ENCODE measurements at regions not wholly inside any gene's neighbourhood (a gene's known extent, or its start where the extent isn't known, plus 50 kb on each side); places are given as distances from the start of the nearest gene placed in this dataset.

- Histone ChIP-seq H2AFZ (ENCODE audit: low read depth, low read length) (no peak overlapping the region), H4K20me1 (ENCODE audit: insufficient read depth, low read length) (no peaks in the 10 kb centered on the region), H3K27ac (ENCODE audit: low read length) (no peak overlapping the region), H3K4me2 (ENCODE audit: low read length) (no peak overlapping the region), H3K36me3 (replicated peaks; ENCODE audit: low read depth, low read length) (no peaks in the 10 kb centered on the region), H3K27me3 (ENCODE audit: low read depth, low read length) (peaks cover 5% of the 10 kb centered on the region; the same call in 1 of the 2 replicates), H3K9ac (ENCODE audit: low read length) (no peak overlapping the region), H3K79me2 (ENCODE audit: low read length) (no peaks in the 10 kb centered on the region), H3K4me3 (ENCODE audit: low read length) (no peak overlapping the region), H3K4me1 (ENCODE audit: low read length) (peaks cover under 1% of the 10 kb centered on the region; the same call in 1 of the 2 replicates), H3K9me3 (ENCODE audit: insufficient read depth, low read length) (no peaks in the 10 kb centered on the region)
- TF ChIP-seq EZH2phosphoT487 (IDR thresholded peaks at IDR 0.05; ENCODE audit: low read depth) = no peak
- TF ChIP-seq CTCF (IDR thresholded peaks at IDR 0.05; ENCODE audit: low read depth, low read length) = no peak
Measured at GRCh38 chr14:100659345-100660001, 67.2 kb upstream of the DLK1 start.

GRCh38 chr14:100660498-100660881 is 66.2 kb upstream of the DLK1 start:
- Histone ChIP-seq H3K79me2 (ENCODE audit: low read length) (no peaks in the 10 kb centered on the region), H3K27ac (ENCODE audit: low read length) (no peak overlapping the region), H3K4me3 (ENCODE audit: low read length) (no peak overlapping the region), H3K9me3 (ENCODE audit: insufficient read depth, low read length) (no peaks in the 10 kb centered on the region), H4K20me1 (ENCODE audit: insufficient read depth, low read length) (no peaks in the 10 kb centered on the region), H3K4me2 (ENCODE audit: low read length) (no peak overlapping the region), H3K27me3 (ENCODE audit: low read depth, low read length) (peaks cover 7% of the 10 kb centered on the region; the same call in 1 of the 2 replicates), H3K9ac (ENCODE audit: low read length) (no peak overlapping the region), H2AFZ (ENCODE audit: low read depth, low read length) (no peak overlapping the region), H3K36me3 (replicated peaks; ENCODE audit: low read depth, low read length) (no peaks in the 10 kb centered on the region), H3K4me1 (ENCODE audit: low read length) (no peaks in the 10 kb centered on the region)
- TF ChIP-seq EZH2phosphoT487 (IDR thresholded peaks at IDR 0.05; ENCODE audit: low read depth) (no peak), CTCF (IDR thresholded peaks at IDR 0.05; ENCODE audit: low read depth, low read length) (no peak)

- no peak overlapping the region for H3K9ac ChIP-seq (ENCODE audit: low read length)
- H3K27ac ChIP-seq (ENCODE audit: low read length) = no peak overlapping the region
- no peak overlapping the region for H2AFZ ChIP-seq (ENCODE audit: low read depth, low read length)
- H3K9me3 ChIP-seq (ENCODE audit: insufficient read depth, low read length) = no peaks in the 10 kb centered on the region
- no peaks in the 10 kb centered on the region for H4K20me1 ChIP-seq (ENCODE audit: insufficient read depth, low read length)
- no peak overlapping the region for H3K4me3 ChIP-seq (ENCODE audit: low read length)
- no peaks in the 10 kb centered on the region for H3K4me1 ChIP-seq (ENCODE audit: low read length)
- H3K27me3 ChIP-seq (ENCODE audit: low read depth, low read length) = peaks cover 6% of the 10 kb centered on the region; the same call in 1 of the 2 replicates
- no peaks in the 10 kb centered on the region for H3K36me3 ChIP-seq (replicated peaks; ENCODE audit: low read depth, low read length)
- no peaks in the 10 kb centered on the region for H3K79me2 ChIP-seq (ENCODE audit: low read length)
- TF ChIP-seq EZH2phosphoT487 (IDR thresholded peaks at IDR 0.05; ENCODE audit: low read depth) (no peak), CTCF (IDR thresholded peaks at IDR 0.05; ENCODE audit: low read depth, low read length) (no peak)
- no peak overlapping the region for H3K4me2 ChIP-seq (ENCODE audit: low read length)
Measured at GRCh38 chr14:100660882-100661635, 65.6 kb upstream of the DLK1 start.

Data from OCI-LY3 (cell line).